ENCODE measurements at regions not wholly inside any gene's neighbourhood (a gene's known extent, or its start where the extent isn't known, plus 50 kb on each side); places are given as distances from the start of the nearest gene placed in this dataset.

GRCh38 chr5:3002230-3002629 is 250.8 kb upstream of the IRX2 start:
- TF ChIP-seq, protein P1, sequence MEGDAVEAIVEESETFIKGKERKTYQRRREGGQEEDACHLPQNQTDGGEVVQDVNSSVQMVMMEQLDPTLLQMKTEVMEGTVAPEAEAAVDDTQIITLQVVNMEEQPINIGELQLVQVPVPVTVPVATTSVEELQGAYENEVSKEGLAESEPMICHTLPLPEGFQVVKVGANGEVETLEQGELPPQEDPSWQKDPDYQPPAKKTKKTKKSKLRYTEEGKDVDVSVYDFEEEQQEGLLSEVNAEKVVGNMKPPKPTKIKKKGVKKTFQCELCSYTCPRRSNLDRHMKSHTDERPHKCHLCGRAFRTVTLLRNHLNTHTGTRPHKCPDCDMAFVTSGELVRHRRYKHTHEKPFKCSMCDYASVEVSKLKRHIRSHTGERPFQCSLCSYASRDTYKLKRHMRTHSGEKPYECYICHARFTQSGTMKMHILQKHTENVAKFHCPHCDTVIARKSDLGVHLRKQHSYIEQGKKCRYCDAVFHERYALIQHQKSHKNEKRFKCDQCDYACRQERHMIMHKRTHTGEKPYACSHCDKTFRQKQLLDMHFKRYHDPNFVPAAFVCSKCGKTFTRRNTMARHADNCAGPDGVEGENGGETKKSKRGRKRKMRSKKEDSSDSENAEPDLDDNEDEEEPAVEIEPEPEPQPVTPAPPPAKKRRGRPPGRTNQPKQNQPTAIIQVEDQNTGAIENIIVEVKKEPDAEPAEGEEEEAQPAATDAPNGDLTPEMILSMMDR (IDR thresholded peaks at IDR 0.05), result no peak
- TF ChIP-seq POLR2A (IDR thresholded peaks at IDR 0.05) (no peak), POLR2AphosphoS5 (IDR thresholded peaks at IDR 0.05) (no peak)

Measured in breast epithelium (tissue), 3 donors.